GM18909 (cell line): ENCODE measurements at regions not wholly inside any gene's neighbourhood (a gene's known extent, or its start where the extent isn't known, plus 50 kb on each side); places are given as distances from the start of the nearest gene placed in this dataset.

Experiments
- ATAC-seq: cut with Tn5 transposase; IDR thresholded peaks from one replicate; pipeline ENCODE4 v1.9.1; 2021; ENCODE audit warnings: mild to moderate bottlenecking; ENCODE audit not compliant: unreplicated experiment, poor library complexity

- ATAC-seq = no peak
These were observed 97.8 kb downstream of the AQP9 start for GRCh38 chr15:58235961-58236360.

- ATAC-seq = no peak
These were observed 102.2 kb downstream of the AQP9 start for GRCh38 chr15:58240191-58240932.

- no peak for ATAC-seq
These were observed 103.7 kb downstream of the AQP9 start for GRCh38 chr15:58241872-58242271.

- ATAC-seq = no peak
These were observed 104.9 kb downstream of the AQP9 start for GRCh38 chr15:58243070-58243469.

- no peak for ATAC-seq
These were observed 106.4 kb downstream of the AQP9 start for GRCh38 chr15:58244536-58244935.

GRCh38 chr15:58246041-58246440 lies 107.9 kb downstream of the AQP9 start:
- ATAC-seq = no peak

- ATAC-seq = no peak
These were observed 110.0 kb downstream of the AQP9 start for GRCh38 chr15:58247855-58248842.

GRCh38 chr15:58249646-58250312 lies 111.6 kb downstream of the AQP9 start:
- ATAC-seq = no peak

- ATAC-seq = no peak
These were observed 114.6 kb downstream of the AQP9 start for GRCh38 chr15:58252586-58253323.

GRCh38 chr15:58257776-58258325 lies 119.7 kb downstream of the AQP9 start:
- no peak for ATAC-seq

GRCh38 chr15:58258501-58259292 lies 120.5 kb downstream of the AQP9 start:
- no peak for ATAC-seq

- no peak for ATAC-seq
These were observed 122.1 kb downstream of the AQP9 start for GRCh38 chr15:58260205-58260724.

- ATAC-seq = no peak
These were observed 122.6 kb downstream of the AQP9 start for GRCh38 chr15:58260725-58261267.

- no peak for ATAC-seq
These were observed 123.2 kb downstream of the AQP9 start for GRCh38 chr15:58261368-58261767.

- no peak for ATAC-seq
These were observed 126.1 kb downstream of the AQP9 start for GRCh38 chr15:58264053-58264971.

- no peak for ATAC-seq
These were observed 128.9 kb downstream of the AQP9 start for GRCh38 chr15:58267051-58267450.

- no peak for ATAC-seq
These were observed 130.6 kb downstream of the AQP9 start for GRCh38 chr15:58268746-58269267.
